ENCODE measurements at regions not wholly inside any gene's neighbourhood (a gene's known extent, or its start where the extent isn't known, plus 50 kb on each side); places are given as distances from the start of the nearest gene placed in this dataset.

DNA sequence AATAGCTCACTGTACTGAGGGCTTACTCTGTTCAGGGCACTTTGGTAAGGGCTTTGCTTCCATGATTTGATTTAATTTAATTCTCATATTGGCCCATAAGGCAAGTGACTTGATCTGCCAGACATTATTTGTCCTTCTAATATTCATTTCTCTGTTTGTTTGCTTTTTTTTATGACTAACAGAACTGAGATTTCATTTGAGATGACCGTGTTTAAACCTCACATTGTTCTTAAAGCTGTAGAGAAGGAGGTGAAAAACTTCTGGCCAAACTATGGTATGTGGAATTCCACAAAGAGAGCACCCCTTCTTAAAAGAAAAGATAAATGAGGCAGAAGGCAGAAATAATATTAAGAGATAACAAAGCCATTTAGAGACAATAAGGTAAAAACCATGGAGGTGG is 775.6 kb upstream of the ACO1 start:
- TF ChIP-seq, protein P1, sequence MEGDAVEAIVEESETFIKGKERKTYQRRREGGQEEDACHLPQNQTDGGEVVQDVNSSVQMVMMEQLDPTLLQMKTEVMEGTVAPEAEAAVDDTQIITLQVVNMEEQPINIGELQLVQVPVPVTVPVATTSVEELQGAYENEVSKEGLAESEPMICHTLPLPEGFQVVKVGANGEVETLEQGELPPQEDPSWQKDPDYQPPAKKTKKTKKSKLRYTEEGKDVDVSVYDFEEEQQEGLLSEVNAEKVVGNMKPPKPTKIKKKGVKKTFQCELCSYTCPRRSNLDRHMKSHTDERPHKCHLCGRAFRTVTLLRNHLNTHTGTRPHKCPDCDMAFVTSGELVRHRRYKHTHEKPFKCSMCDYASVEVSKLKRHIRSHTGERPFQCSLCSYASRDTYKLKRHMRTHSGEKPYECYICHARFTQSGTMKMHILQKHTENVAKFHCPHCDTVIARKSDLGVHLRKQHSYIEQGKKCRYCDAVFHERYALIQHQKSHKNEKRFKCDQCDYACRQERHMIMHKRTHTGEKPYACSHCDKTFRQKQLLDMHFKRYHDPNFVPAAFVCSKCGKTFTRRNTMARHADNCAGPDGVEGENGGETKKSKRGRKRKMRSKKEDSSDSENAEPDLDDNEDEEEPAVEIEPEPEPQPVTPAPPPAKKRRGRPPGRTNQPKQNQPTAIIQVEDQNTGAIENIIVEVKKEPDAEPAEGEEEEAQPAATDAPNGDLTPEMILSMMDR (conservative IDR thresholded peaks at IDR 0.05) = no peak
- TF ChIP-seq ZFX (IDR thresholded peaks at IDR 0.05) = no peak

All from C4-2B (cell line).